HepG2 (cell line): ENCODE measurements at regions not wholly inside any gene's neighbourhood (a gene's known extent, or its start where the extent isn't known, plus 50 kb on each side); places are given as distances from the start of the nearest gene placed in this dataset.

Experiments used
- CBX5 ChIP-seq: sonication (generic); formaldehyde crosslinking; IDR thresholded peaks from 2 replicates; pipeline ENCODE4 v1.4.0; 2020; ENCODE audit warnings: missing genetic modification reagents, borderline replicate concordance
- CEBPB ChIP-seq: IDR thresholded peaks from 2 replicates; pipeline ENCODE4 v1.6.1; 2011; ENCODE audit warnings: low read depth, low read length, improper control_type of control experiment, borderline replicate concordance
- KAT8 ChIP-seq: IDR thresholded peaks from 2 replicates; pipeline ENCODE4 v1.6.1; 2016; ENCODE audit warnings: missing genetic modification reagents, missing compliant biosample characterization
- NR3C1 ChIP-seq: sonication (generic); formaldehyde crosslinking; IDR thresholded peaks from 2 replicates; pipeline ENCODE4 v1.4.0; 2020; ENCODE audit warnings: missing genetic modification reagents
- ZFX ChIP-seq: sonication (generic); formaldehyde crosslinking; IDR thresholded peaks from 2 replicates; pipeline ENCODE4 v1.4.0; 2020; ENCODE audit warnings: mild to moderate bottlenecking, low read depth, missing genetic modification reagents, moderate library complexity
- ZNF713 ChIP-seq: sonication (generic); formaldehyde crosslinking; IDR thresholded peaks from 2 replicates; pipeline ENCODE4 v1.4.0; 2020; ENCODE audit warnings: mild to moderate bottlenecking, missing genetic modification reagents

DNA sequence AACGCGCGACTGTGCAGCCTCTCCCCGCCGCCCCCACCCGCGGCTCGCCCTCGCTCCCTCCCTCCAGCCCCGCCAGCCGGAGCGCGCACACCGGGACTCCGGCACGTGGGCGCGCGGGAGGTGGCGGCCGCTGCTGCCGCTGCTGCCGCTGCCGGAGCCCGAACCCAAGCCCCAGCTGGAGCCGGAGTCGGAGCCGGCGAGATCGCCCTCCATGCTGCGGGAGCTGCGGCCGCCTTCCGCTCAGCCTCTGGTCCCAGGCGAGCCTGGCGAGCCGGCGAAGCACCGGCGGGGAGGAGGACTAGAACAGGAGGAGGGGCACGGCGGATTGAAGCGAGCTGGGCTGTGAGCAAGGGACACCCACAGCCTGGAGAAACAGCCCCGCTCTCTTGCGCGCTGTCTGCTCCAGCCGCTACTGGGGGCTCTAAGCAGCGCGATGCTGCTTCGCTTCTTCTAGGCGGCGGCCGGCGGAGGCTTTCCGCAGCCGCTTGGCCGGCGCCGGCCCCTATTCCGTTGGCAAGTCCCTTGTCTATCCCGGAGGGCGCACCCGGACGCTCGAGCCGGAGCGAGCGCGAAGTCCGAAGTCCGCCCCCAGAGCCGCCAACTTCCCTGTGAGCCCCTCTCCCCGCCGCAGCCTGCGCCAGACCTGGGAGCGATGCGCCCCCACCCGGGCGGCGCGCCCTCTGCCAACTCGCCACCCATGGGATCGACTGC lies 598.7 kb upstream of the SGCD start:
- TF ChIP-seq CEBPB, result no peak
- no peak for TF ChIP-seq CBX5 (CRISPR knock-in tag)
- no peak for TF ChIP-seq ZNF713 (CRISPR knock-in tag)
- no peak for TF ChIP-seq KAT8 (CRISPR knock-in tag)
- TF ChIP-seq NR3C1, result no peak
- TF ChIP-seq ZFX, result no peak
